PC-9 (cell line): ENCODE measurements at regions not wholly inside any gene's neighbourhood (a gene's known extent, or its start where the extent isn't known, plus 50 kb on each side); places are given as distances from the start of the nearest gene placed in this dataset.

Experiments
- EZH2 ChIP-seq: fragments of 200-600 bp; sonication (generic); IDR thresholded peaks from 2 replicates; pipeline ENCODE4 v1.8.0; 2017; ENCODE audit warnings: antibody characterized with exemption, low read depth
- TF ChIP-seq, protein P1 (sequence below): fragments of 200-600 bp; sonication (generic); conservative IDR thresholded peaks from 2 replicates; pipeline ENCODE4 v1.6.1; 2017; ENCODE audit warnings: mixed run types, antibody characterized with exemption, mild to moderate bottlenecking, moderate library complexity

DNA sequence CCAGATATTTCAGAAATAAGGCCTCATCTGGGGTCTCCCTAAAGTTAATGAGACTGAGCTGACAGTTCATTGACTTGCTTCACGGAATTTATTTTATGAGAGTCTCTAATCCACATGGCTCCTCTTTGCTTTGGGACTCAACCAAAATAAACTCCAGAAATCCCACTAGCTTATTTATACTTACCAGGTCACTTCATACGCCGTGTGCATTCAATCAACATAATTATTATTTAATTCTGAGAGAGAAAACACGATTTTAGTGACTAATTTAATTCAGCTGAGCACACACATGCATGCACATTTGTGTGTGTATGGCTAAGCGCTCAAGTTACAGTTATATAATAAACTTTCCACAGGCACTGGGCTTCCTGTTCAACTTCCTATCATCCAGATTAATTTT lies 333.4 kb upstream of the CCDC196 start:
- TF ChIP-seq, protein P1, sequence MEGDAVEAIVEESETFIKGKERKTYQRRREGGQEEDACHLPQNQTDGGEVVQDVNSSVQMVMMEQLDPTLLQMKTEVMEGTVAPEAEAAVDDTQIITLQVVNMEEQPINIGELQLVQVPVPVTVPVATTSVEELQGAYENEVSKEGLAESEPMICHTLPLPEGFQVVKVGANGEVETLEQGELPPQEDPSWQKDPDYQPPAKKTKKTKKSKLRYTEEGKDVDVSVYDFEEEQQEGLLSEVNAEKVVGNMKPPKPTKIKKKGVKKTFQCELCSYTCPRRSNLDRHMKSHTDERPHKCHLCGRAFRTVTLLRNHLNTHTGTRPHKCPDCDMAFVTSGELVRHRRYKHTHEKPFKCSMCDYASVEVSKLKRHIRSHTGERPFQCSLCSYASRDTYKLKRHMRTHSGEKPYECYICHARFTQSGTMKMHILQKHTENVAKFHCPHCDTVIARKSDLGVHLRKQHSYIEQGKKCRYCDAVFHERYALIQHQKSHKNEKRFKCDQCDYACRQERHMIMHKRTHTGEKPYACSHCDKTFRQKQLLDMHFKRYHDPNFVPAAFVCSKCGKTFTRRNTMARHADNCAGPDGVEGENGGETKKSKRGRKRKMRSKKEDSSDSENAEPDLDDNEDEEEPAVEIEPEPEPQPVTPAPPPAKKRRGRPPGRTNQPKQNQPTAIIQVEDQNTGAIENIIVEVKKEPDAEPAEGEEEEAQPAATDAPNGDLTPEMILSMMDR, result no peak
- no peak for TF ChIP-seq EZH2
